Caco-2 (cell line): ENCODE measurements at regions not wholly inside any gene's neighbourhood (a gene's known extent, or its start where the extent isn't known, plus 50 kb on each side); places are given as distances from the start of the nearest gene placed in this dataset.

Experiments
- BruUV-seq: library from RNA; stranded (reverse); fragments of 400-500 nt; replicated peaks from 2 replicates; lab custom pipeline; 2021; lab: Mats Ljungman, UMichigan
- CTCF ChIA-PET: fragments of 300-600 bp; sonication (Branson Sonifier 250); formaldehyde crosslinking; loops from one replicate; lab custom pipeline; 2022; ENCODE audit warnings: antibody characterized with exemption; lab: Charles Lee
- POLR2A ChIA-PET: fragments of 300-600 bp; sonication (Branson Sonifier 250); formaldehyde crosslinking; loops from one replicate; lab custom pipeline; 2022; ENCODE audit warnings: antibody characterized with exemption; lab: Charles Lee
- DNase-seq, 2 experiments: peaks; one replicate each; pipeline versions ENCODE4 v3.0.0 to v3.0.0-alpha.2; 2020 to 2022
- H3K27me3 ChIP-seq: replicated peaks from 2 replicates; pipeline ENCODE4 v1.6.0; 2011; ENCODE audit warnings: low read length; ENCODE audit not compliant: control insufficient read depth, insufficient read depth
- H3K36me3 ChIP-seq: 2 replicates; pipeline ENCODE4 v1.5.1; 2011; ENCODE audit warnings: low read length; ENCODE audit not compliant: control insufficient read depth, insufficient read depth
- H3K4me1 ChIP-seq: fragments of 250-450 bp; sonication (Bioruptor Pico); 2 replicates; pipeline ENCODE4 v1.5.1; 2020; ENCODE audit warnings: mild to moderate bottlenecking
- H3K4me3 ChIP-seq: 2 replicates; pipeline ENCODE4 v1.5.1; 2011; ENCODE audit warnings: low read depth, mild to moderate bottlenecking, control low read depth, low read length
- H3K9me3 ChIP-seq: fragments of 250-450 bp; sonication (Bioruptor Pico); 2 replicates; pipeline ENCODE4 v1.5.1; 2020; ENCODE audit warnings: mild to moderate bottlenecking, moderate library complexity
- H3K27ac Mint-ChIP-seq: one replicate; pipeline ENCODE4 v1.8.0; 2022; ENCODE audit warnings: mixed read lengths; ENCODE audit not compliant: unreplicated experiment
- H3K27me3 Mint-ChIP-seq: one replicate; pipeline ENCODE4 v1.8.0; 2022; ENCODE audit warnings: mixed read lengths; ENCODE audit not compliant: insufficient read depth, unreplicated experiment
- H3K36me3 Mint-ChIP-seq: one replicate; pipeline ENCODE4 v1.8.0; 2022; ENCODE audit warnings: mild to moderate bottlenecking, mixed read lengths; ENCODE audit not compliant: insufficient read depth, unreplicated experiment
- H3K4me1 Mint-ChIP-seq: one replicate; pipeline ENCODE4 v1.8.0; 2022; ENCODE audit warnings: low read depth, mixed read lengths; ENCODE audit not compliant: unreplicated experiment
- H3K4me3 Mint-ChIP-seq: one replicate; pipeline ENCODE4 v1.8.0; 2022; ENCODE audit warnings: mild to moderate bottlenecking, moderate library complexity, mixed read lengths; ENCODE audit not compliant: unreplicated experiment
- H3K9me3 Mint-ChIP-seq: one replicate; pipeline ENCODE4 v1.8.0; 2022; ENCODE audit warnings: mixed read lengths; ENCODE audit not compliant: unreplicated experiment
- intact Hi-C: fragments of 100-400 bp; cut with micrococcal nuclease; formaldehyde crosslinking; loops from one replicate; pipeline ENCODE4 v1.10.0; 2022; ENCODE audit not compliant: unreplicated experiment
- TF ChIP-seq, protein P1 (sequence below), 2 experiments: fragments of 200-600 bp in 1 of 2; IDR thresholded peaks; 1 replicate in 1 of 2; 2 replicates in 1 of 2; pipeline versions ENCODE4 v1.5.1 to v1.8.0; 2011 to 2022; ENCODE audit warnings: antibody characterized with exemption in 1 of 2, control low read depth in 1 of 2, inconsistent platforms in 1 of 2, low read depth in 1 of 2, low read length in 1 of 2, mild to moderate bottlenecking in 1 of 2, moderate library complexity in 1 of 2; ENCODE audit not compliant: insufficient read depth in 1 of 2, severe bottlenecking in 1 of 2, unreplicated experiment in 1 of 2

DNA sequence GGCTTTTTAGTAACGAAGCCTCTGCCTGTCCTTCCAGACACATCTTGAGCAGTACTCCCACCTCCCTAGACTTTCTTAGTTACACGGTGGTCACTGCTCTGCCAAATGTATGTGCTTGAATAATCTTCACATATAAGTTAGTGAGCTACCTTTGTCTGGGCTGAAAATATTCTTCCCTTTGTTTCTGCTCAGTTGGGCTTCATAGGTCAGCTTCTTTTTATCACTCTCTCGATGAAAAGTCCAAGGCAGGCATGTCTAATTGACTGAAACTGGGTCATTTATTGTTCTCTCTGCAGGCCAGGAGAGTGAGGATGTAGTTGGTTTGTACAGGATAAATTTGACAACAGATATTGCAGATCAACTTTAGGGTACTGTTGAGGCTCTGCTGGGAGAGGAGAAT, 636.7 kb upstream of the IGFBP3 start:
- no peak overlapping the region for H3K4me3 Mint-ChIP-seq
- DNase-seq: no peak
- H3K4me1 ChIP-seq: peaks cover 27% of the 10 kb centered on the region
- no peaks in the 10 kb centered on the region for H3K36me3 ChIP-seq
- H3K4me1 Mint-ChIP-seq: no peaks in the 10 kb centered on the region
- no peaks in the 10 kb centered on the region for H3K36me3 Mint-ChIP-seq
- no peaks in the 10 kb centered on the region for H3K27me3 Mint-ChIP-seq
- H3K9me3 ChIP-seq: peaks cover under 1% of the 10 kb centered on the region; the same call in 1 of the 2 replicates
- BruUV-seq: no TSS peak
- intact Hi-C loops: no loop called here
- peaks cover 15% of the 10 kb centered on the region for H3K9me3 Mint-ChIP-seq
- H3K27ac Mint-ChIP-seq: no peak overlapping the region
- ChIA-PET POLR2A (no interaction called here), CTCF (no interaction called here)
- TF ChIP-seq, protein P1, sequence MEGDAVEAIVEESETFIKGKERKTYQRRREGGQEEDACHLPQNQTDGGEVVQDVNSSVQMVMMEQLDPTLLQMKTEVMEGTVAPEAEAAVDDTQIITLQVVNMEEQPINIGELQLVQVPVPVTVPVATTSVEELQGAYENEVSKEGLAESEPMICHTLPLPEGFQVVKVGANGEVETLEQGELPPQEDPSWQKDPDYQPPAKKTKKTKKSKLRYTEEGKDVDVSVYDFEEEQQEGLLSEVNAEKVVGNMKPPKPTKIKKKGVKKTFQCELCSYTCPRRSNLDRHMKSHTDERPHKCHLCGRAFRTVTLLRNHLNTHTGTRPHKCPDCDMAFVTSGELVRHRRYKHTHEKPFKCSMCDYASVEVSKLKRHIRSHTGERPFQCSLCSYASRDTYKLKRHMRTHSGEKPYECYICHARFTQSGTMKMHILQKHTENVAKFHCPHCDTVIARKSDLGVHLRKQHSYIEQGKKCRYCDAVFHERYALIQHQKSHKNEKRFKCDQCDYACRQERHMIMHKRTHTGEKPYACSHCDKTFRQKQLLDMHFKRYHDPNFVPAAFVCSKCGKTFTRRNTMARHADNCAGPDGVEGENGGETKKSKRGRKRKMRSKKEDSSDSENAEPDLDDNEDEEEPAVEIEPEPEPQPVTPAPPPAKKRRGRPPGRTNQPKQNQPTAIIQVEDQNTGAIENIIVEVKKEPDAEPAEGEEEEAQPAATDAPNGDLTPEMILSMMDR (IDR thresholded peaks at IDR 0.05; ENCODE audit: insufficient read depth in 1 of 2, low read depth in 1 of 2, low read length in 1 of 2, severe bottlenecking in 1 of 2, unreplicated experiment in 1 of 2): no peak
- no peaks in the 10 kb centered on the region for H3K27me3 ChIP-seq
- H3K4me3 ChIP-seq: no peak overlapping the region

DNA sequence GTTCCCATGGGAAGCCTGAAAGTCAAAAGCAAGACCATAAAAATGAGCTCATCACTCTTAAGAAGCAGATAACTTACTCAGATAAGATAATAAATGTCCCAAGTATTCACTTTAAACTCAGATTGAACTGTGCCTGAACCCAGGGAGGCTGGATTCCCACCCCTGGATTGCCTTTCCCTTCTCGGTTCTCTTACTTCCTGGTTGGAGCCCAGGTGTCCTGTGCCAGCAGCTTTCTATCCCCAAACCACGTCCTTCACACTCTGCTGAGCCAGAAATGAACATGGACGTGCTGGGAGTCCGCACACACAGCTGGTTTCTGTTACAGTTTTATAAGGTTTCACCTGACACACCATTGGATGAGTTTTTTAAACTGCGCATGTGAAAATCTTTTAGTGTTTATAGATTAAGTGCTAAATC, 636.2 kb upstream of the IGFBP3 start:
- Histone ChIP-seq H3K9me3 (no peaks in the 10 kb centered on the region), H3K36me3 (no peaks in the 10 kb centered on the region), H3K27me3 (no peaks in the 10 kb centered on the region), H3K4me1 (peaks cover 27% of the 10 kb centered on the region), H3K4me3 (no peak overlapping the region)
- Mint-ChIP-seq H3K27ac (no peak overlapping the region), H3K4me1 (no peaks in the 10 kb centered on the region), H3K4me3 (no peak overlapping the region), H3K27me3 (no peaks in the 10 kb centered on the region), H3K36me3 (no peaks in the 10 kb centered on the region), H3K9me3 (peaks cover 15% of the 10 kb centered on the region)
- TF ChIP-seq, protein P1 (IDR thresholded peaks at IDR 0.05; ENCODE audit: insufficient read depth in 1 of 2, low read depth in 1 of 2, low read length in 1 of 2, severe bottlenecking in 1 of 2, unreplicated experiment in 1 of 2): no peak
- POLR2A ChIA-PET: no interaction called here
- BruUV-seq: no TSS peak
- CTCF ChIA-PET: no interaction called here
- peak; percentile 12 to 56 for DNase-seq
- intact Hi-C loops: no loop called here

DNA sequence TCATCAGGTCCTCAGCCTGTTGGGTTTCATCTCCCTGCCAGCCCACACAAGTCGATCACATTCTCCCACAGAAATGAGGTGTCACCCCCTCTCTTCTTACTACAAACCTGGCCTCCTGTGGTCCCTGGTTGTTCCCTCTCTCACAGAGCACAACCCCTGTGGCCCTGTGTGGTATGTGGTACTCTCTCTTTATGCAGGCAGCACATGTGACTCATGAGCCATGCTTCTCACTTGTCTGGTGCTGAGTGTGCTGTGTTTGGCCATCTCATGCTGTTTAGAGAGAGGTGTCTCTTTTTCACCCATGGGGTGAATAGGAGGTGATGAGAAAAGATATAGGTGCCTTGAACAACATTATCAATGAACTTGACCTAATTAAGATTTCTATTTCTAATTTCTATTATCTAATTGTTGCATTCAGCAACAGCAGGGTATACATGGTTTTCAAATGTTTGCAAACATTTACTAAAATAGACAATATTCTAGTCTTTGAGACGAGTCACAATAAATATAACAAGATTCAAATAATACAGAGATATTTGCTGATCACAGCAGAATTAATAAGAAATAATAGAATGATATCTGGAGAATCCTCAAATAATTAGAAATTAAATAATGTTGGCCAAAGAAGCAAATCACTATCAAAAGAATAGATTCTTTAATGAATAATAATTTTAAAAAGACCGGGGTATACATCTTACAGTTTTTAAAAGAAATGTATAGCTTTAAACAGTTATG, 633.8 kb upstream of the IGFBP3 start:
- Mint-ChIP-seq H3K36me3 (no peaks in the 10 kb centered on the region), H3K9me3 (peaks cover under 1% of the 10 kb centered on the region), H3K27me3 (no peaks in the 10 kb centered on the region), H3K27ac (no peak overlapping the region), H3K4me3 (no peak overlapping the region), H3K4me1 (no peaks in the 10 kb centered on the region)
- no TSS peak for BruUV-seq
- no peaks in the 10 kb centered on the region for H3K27me3 ChIP-seq
- no peak overlapping the region for H3K4me3 ChIP-seq
- DNase-seq: no peak
- CTCF ChIA-PET: no interaction called here
- no peaks in the 10 kb centered on the region for H3K36me3 ChIP-seq
- no peaks in the 10 kb centered on the region for H3K9me3 ChIP-seq
- peaks cover 33% of the 10 kb centered on the region for H3K4me1 ChIP-seq
- TF ChIP-seq, protein P1 (IDR thresholded peaks at IDR 0.05; ENCODE audit: insufficient read depth in 1 of 2, low read depth in 1 of 2, low read length in 1 of 2, severe bottlenecking in 1 of 2, unreplicated experiment in 1 of 2): no peak
- POLR2A ChIA-PET: no interaction called here
- intact Hi-C loops: no loop called here
